GM12878 (cell line): ENCODE measurements at regions not wholly inside any gene's neighbourhood (a gene's known extent, or its start where the extent isn't known, plus 50 kb on each side); places are given as distances from the start of the nearest gene placed in this dataset.

Experiments
- CEBPZ ChIP-seq: fragments of 150-350 bp; IDR thresholded peaks from 2 replicates; pipeline ENCODE4 v1.6.1; 2016; ENCODE audit warnings: low read depth, low read length
- EP300 ChIP-seq, 2 experiments: fragments of 150-350 bp in 1 of 2; IDR thresholded peaks; 2 replicates each; pipeline ENCODE4 v1.6.1; 2011 to 2012; ENCODE audit warnings: low read depth in 2 of 2, low read length in 2 of 2, borderline replicate concordance in 1 of 2, improper control_type of control experiment in 1 of 2, inconsistent platforms in 1 of 2; ENCODE audit not compliant: control insufficient read depth in 1 of 2
- FOXM1 ChIP-seq: IDR thresholded peaks from 2 replicates; pipeline ENCODE4 v1.6.1; 2012; ENCODE audit warnings: low read depth, mild to moderate bottlenecking, inconsistent platforms, low read length, moderate library complexity
- IRF4 ChIP-seq: IDR thresholded peaks from 2 replicates; pipeline ENCODE4 v1.6.1; 2011; ENCODE audit warnings: low read depth, low read length
- PAX5 ChIP-seq: IDR thresholded peaks from 2 replicates; pipeline ENCODE4 v1.6.1; 2011; ENCODE audit warnings: low read depth, low read length, borderline replicate concordance
- SP1 ChIP-seq: IDR thresholded peaks from one replicate; pipeline ENCODE4 v1.6.1; 2011; ENCODE audit warnings: low read depth, low read length
- ZNF274 ChIP-seq: IDR thresholded peaks from one replicate; pipeline ENCODE4 v1.8.0; 2011; ENCODE audit not compliant: insufficient read length, insufficient read depth
- TF ChIP-seq, protein P1 (sequence below): fragments of 450-650 bp; IDR thresholded peaks from 2 replicates; pipeline ENCODE4 v1.6.1; 2017; ENCODE audit warnings: mild to moderate bottlenecking, moderate library complexity

GRCh38 chr1:208448425-208448824 is 204.2 kb upstream of the PLXNA2 start (continued):
- TF ChIP-seq, protein P1, sequence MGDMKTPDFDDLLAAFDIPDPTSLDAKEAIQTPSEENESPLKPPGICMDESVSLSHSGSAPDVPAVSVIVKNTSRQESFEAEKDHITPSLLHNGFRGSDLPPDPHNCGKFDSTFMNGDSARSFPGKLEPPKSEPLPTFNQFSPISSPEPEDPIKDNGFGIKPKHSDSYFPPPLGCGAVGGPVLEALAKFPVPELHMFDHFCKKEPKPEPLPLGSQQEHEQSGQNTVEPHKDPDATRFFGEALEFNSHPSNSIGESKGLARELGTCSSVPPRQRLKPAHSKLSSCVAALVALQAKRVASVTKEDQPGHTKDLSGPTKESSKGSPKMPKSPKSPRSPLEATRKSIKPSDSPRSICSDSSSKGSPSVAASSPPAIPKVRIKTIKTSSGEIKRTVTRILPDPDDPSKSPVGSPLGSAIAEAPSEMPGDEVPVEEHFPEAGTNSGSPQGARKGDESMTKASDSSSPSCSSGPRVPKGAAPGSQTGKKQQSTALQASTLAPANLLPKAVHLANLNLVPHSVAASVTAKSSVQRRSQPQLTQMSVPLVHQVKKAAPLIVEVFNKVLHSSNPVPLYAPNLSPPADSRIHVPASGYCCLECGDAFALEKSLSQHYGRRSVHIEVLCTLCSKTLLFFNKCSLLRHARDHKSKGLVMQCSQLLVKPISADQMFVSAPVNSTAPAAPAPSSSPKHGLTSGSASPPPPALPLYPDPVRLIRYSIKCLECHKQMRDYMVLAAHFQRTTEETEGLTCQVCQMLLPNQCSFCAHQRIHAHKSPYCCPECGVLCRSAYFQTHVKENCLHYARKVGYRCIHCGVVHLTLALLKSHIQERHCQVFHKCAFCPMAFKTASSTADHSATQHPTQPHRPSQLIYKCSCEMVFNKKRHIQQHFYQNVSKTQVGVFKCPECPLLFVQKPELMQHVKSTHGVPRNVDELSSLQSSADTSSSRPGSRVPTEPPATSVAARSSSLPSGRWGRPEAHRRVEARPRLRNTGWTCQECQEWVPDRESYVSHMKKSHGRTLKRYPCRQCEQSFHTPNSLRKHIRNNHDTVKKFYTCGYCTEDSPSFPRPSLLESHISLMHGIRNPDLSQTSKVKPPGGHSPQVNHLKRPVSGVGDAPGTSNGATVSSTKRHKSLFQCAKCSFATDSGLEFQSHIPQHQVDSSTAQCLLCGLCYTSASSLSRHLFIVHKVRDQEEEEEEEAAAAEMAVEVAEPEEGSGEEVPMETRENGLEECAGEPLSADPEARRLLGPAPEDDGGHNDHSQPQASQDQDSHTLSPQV, result no peak
- TF ChIP-seq EP300 (IDR thresholded peaks at IDR 0.05; ENCODE audit: borderline replicate concordance in 1 of 2, control insufficient read depth in 1 of 2, low read depth in 2 of 2, low read length in 2 of 2), result no peak
- TF ChIP-seq CEBPZ, result no peak
- TF ChIP-seq PAX5, result no peak
- no peak for TF ChIP-seq ZNF274
- no peak for TF ChIP-seq SP1
- no peak for TF ChIP-seq IRF4
- TF ChIP-seq FOXM1, result no peak
